ENCODE measurements at regions not wholly inside any gene's neighbourhood (a gene's known extent, or its start where the extent isn't known, plus 50 kb on each side); places are given as distances from the start of the nearest gene placed in this dataset.
"Not testable (repeated sequence)": the region's sequence is repeated elsewhere in the genome, so short reads cannot be mapped to it uniquely, and the experiment has no call there.

DNA sequence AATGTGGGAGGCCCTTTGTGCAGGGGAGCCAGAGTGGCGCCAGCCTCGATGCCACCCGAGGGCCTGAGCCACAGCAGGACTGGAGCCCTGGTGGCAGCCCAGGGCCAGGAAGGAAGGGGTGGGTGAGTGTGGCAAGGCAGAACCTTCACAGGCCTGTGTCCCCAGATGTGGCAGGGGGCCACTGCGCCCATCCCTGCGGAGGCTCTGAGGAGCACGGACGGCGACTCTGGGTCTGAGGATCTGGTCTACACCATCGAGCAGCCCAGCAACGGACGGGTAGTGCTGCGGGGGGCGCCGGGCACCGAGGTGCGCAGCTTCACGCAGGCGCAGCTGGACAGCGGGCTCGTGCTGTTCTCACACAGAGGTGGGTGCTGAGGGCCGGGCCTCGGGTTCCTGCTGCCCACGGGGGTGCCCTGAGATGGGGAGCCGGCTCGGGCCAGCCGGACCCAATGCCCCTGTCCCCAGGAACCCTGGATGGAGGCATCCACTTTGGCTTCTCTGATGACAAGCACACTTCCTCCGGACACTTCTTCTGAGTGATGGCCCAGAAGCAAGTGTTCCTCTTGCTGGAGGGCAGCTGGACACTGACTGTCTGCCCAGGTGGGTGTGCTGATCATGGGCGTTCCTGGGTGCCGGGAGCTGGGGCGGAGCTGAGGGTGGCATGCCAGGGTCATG is 173.6 kb downstream of the TBC1D2B start:
- TF ChIP-seq, protein P1, sequence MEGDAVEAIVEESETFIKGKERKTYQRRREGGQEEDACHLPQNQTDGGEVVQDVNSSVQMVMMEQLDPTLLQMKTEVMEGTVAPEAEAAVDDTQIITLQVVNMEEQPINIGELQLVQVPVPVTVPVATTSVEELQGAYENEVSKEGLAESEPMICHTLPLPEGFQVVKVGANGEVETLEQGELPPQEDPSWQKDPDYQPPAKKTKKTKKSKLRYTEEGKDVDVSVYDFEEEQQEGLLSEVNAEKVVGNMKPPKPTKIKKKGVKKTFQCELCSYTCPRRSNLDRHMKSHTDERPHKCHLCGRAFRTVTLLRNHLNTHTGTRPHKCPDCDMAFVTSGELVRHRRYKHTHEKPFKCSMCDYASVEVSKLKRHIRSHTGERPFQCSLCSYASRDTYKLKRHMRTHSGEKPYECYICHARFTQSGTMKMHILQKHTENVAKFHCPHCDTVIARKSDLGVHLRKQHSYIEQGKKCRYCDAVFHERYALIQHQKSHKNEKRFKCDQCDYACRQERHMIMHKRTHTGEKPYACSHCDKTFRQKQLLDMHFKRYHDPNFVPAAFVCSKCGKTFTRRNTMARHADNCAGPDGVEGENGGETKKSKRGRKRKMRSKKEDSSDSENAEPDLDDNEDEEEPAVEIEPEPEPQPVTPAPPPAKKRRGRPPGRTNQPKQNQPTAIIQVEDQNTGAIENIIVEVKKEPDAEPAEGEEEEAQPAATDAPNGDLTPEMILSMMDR (IDR thresholded peaks at IDR 0.05), result not testable (repeated sequence)
- not testable (repeated sequence) for TF ChIP-seq POLR2A (IDR thresholded peaks at IDR 0.05)

Measured in thyroid gland (tissue), 4 donors.